Breast epithelium (tissue), 4 donors: ENCODE measurements at regions not wholly inside any gene's neighbourhood (a gene's known extent, or its start where the extent isn't known, plus 50 kb on each side); places are given as distances from the start of the nearest gene placed in this dataset.

Experiments used
- DNase-seq, 2 donors: peaks; one replicate each; pipeline ENCODE4 v3.0.0-alpha.2; 2019; ENCODE audit warnings: low spot score in 2 of 2
- H3K27ac ChIP-seq, 2 donors: fragments of 200-600 bp; sonication (generic) in 1 of 2; one replicate each; pipeline ENCODE4 v1.5.1; 2016 to 2019; ENCODE audit warnings: mild to moderate bottlenecking in 1 of 2
- H3K27me3 ChIP-seq, 2 donors: fragments of 200-600 bp; sonication (generic) in 1 of 2; one replicate each; pipeline versions ENCODE4 v1.5.1 to v1.6.0; 2017 to 2019; ENCODE audit warnings: control low read depth in 1 of 2, mild to moderate bottlenecking in 1 of 2
- H3K36me3 ChIP-seq: fragments of 200-600 bp; one replicate; pipeline ENCODE4 v1.5.1; 2019
- H3K4me1 ChIP-seq, 2 donors: fragments of 200-600 bp; sonication (generic); one replicate each; pipeline ENCODE4 v1.5.1; 2016 to 2019; ENCODE audit warnings: control low read depth in 1 of 2
- H3K4me3 ChIP-seq, 3 donors: fragments of 200-600 bp; sonication (generic); 1 replicate in 2 of 3; 2 replicates in 1 of 3; pipeline ENCODE4 v1.5.1; 2016 to 2019; ENCODE audit warnings: mild to moderate bottlenecking in 3 of 3, moderate library complexity in 2 of 3
- H3K9me3 ChIP-seq, 2 donors: fragments of 200-600 bp; sonication (generic) in 1 of 2; one replicate each; pipeline ENCODE4 v1.5.1; 2016 to 2019; ENCODE audit warnings: control low read depth in 1 of 2
- CTCF ChIP-seq, 3 donors: fragments of 450-650 bp; IDR thresholded peaks; one replicate each; pipeline ENCODE4 v1.5.1; 2016 to 2017; ENCODE audit warnings: antibody characterized with exemption in 3 of 3, mild to moderate bottlenecking in 3 of 3, moderate library complexity in 3 of 3
- POLR2A ChIP-seq: fragments of 450-650 bp; IDR thresholded peaks from one replicate; pipeline ENCODE4 v1.6.1; 2016; ENCODE audit warnings: antibody characterized with exemption, mild to moderate bottlenecking, moderate library complexity
- POLR2AphosphoS5 ChIP-seq, 3 donors: sonication (generic); formaldehyde crosslinking; IDR thresholded peaks; one replicate each; pipeline ENCODE4 v1.6.1; 2017; ENCODE audit warnings: antibody characterized with exemption in 3 of 3
- intact Hi-C: fragments of 100-400 bp; cut with DNase I; formaldehyde crosslinking; loops from one replicate; pipeline ENCODE4 v1.15.1; 2023; ENCODE audit warnings: low total_unique reads

GRCh38 chr11:8332196-8332595 lies 68.5 kb upstream of the LMO1 start:
- no peak overlapping the region for H3K4me3 ChIP-seq
- H3K27ac ChIP-seq: no peak overlapping the region
- no peaks in the 10 kb centered on the region for H3K9me3 ChIP-seq
- TF ChIP-seq CTCF (IDR thresholded peaks at IDR 0.05) (no peak), POLR2A (no peak), POLR2AphosphoS5 (IDR thresholded peaks at IDR 0.05) (no peak)
- H3K4me1 ChIP-seq: no peaks in the 10 kb centered on the region
- no peaks in the 10 kb centered on the region for H3K27me3 ChIP-seq
- H3K36me3 ChIP-seq: no peaks in the 10 kb centered on the region
- intact Hi-C loops: no loop called here
- DNase-seq: no peak

DNA sequence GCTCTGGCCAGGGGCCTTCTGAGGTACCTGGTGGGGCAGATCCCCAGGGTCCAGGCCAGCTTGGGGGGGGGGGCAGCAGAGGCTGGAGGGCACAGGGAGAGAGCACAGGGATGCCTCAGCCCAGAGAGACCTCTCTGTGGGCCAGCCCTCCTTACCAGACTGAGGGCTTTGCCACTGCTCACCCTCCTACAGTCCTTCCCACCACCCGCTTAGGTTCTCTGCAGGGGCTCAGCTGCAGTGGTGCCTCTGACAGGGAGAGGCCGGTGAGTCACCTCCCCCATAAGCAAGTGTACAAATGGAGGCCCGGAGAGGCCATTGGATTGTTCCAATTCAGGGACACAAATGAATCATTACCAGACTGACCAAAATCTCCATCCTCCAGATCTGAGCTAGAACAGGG lies 68.1 kb upstream of the LMO1 start:
- Histone ChIP-seq H3K4me3 (no peak overlapping the region), H3K27ac (no peak overlapping the region), H3K27me3 (no peaks in the 10 kb centered on the region), H3K4me1 (no peaks in the 10 kb centered on the region), H3K36me3 (no peaks in the 10 kb centered on the region), H3K9me3 (no peaks in the 10 kb centered on the region)
- intact Hi-C loops: no loop called here
- TF ChIP-seq POLR2AphosphoS5 (IDR thresholded peaks at IDR 0.05): no peak
- TF ChIP-seq POLR2A: no peak
- TF ChIP-seq CTCF (IDR thresholded peaks at IDR 0.05): no peak
- DNase-seq: no peak

DNA sequence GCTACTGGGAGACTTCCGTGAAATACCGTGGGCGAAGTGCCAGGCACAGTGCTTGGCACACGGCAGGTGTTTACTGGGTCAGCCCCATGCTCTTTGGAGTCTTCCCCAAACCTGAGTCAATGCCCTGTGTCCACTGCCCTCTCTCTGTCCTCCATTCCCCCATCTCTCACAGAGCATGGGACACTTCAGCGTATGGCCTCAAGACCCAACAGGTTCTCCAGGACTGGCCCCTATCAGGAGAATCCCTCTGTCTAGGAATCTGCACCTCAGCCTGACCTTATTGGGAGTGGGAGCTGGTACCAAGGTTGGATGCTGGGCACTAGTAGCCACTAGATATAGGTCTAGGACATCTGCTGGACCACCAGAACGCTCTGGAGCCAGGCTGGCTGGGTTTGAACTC lies 67.2 kb upstream of the LMO1 start:
- Histone ChIP-seq H3K4me1 (no peaks in the 10 kb centered on the region), H3K27ac (no peak overlapping the region), H3K9me3 (no peaks in the 10 kb centered on the region), H3K27me3 (no peaks in the 10 kb centered on the region), H3K36me3 (no peaks in the 10 kb centered on the region), H3K4me3 (no peak overlapping the region)
- intact Hi-C loops: no loop called here
- TF ChIP-seq CTCF (IDR thresholded peaks at IDR 0.05) (no peak), POLR2A (no peak), POLR2AphosphoS5 (IDR thresholded peaks at IDR 0.05) (no peak)
- DNase-seq: no peak

- Histone ChIP-seq H3K36me3 (no peaks in the 10 kb centered on the region), H3K4me1 (no peaks in the 10 kb centered on the region), H3K9me3 (no peaks in the 10 kb centered on the region), H3K4me3 (no peak overlapping the region), H3K27me3 (no peaks in the 10 kb centered on the region), H3K27ac (no peak overlapping the region)
- intact Hi-C loops: no loop called here
- no peak for TF ChIP-seq POLR2AphosphoS5 (IDR thresholded peaks at IDR 0.05)
- no peak for DNase-seq
These were observed 66.7 kb upstream of the LMO1 start for GRCh38 chr11:8330404-8330803.

GRCh38 chr11:8329847-8330361 lies 66.2 kb upstream of the LMO1 start:
- no peaks in the 10 kb centered on the region for H3K9me3 ChIP-seq
- H3K27ac ChIP-seq: no peak overlapping the region
- no peak for DNase-seq
- no peak overlapping the region for H3K4me3 ChIP-seq
- no peaks in the 10 kb centered on the region for H3K4me1 ChIP-seq
- H3K36me3 ChIP-seq: no peaks in the 10 kb centered on the region
- intact Hi-C loops: no loop called here
- H3K27me3 ChIP-seq: no peaks in the 10 kb centered on the region
- TF ChIP-seq CTCF (IDR thresholded peaks at IDR 0.05): no peak
- TF ChIP-seq POLR2A: no peak
- TF ChIP-seq POLR2AphosphoS5 (IDR thresholded peaks at IDR 0.05): no peak

- peak overlapping the region in 1 of 3 donors; percentile 15 for H3K4me3 ChIP-seq
- H3K27ac ChIP-seq: no peak overlapping the region
- TF ChIP-seq POLR2AphosphoS5 (IDR thresholded peaks at IDR 0.05): no peak
- TF ChIP-seq CTCF (IDR thresholded peaks at IDR 0.05): no peak
- no peak for TF ChIP-seq POLR2A
- no peaks in the 10 kb centered on the region for H3K9me3 ChIP-seq
- intact Hi-C loops: no loop called here
- no peak for DNase-seq
- no peaks in the 10 kb centered on the region for H3K27me3 ChIP-seq
- H3K36me3 ChIP-seq: no peaks in the 10 kb centered on the region
- no peaks in the 10 kb centered on the region for H3K4me1 ChIP-seq
These were observed 65.7 kb upstream of the LMO1 start for GRCh38 chr11:8329336-8329735.
